ENCODE measurements at regions not wholly inside any gene's neighbourhood (a gene's known extent, or its start where the extent isn't known, plus 50 kb on each side); places are given as distances from the start of the nearest gene placed in this dataset.

DNA sequence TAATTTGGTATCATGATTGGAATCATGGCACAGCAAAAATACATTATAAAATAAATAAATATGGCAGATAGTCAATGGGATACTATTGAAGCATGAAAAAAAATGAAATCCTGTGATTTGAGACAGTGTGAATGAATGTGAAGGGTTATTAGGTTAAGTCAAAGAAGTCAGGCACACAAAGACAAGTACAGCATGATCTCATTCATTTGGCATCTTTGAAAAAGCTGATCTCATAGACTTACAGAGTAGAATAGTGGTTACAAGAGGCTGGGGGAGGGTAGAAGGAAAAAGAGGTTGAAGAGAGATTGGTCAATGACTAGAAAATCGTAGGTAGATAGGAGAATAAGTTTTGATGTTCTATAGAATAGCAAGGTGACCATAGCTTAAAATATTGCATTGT is 295.1 kb upstream of the SLITRK5 start:
- DNase-seq (ENCODE audit: low spot score): no peak
- H3K9me3 Mint-ChIP-seq: peaks cover 15% of the 10 kb centered on the region
- ChIA-PET CTCF (no interaction called here), POLR2A (no interaction called here)
- no peak overlapping the region for H3K27ac Mint-ChIP-seq
- no peaks in the 10 kb centered on the region for H3K4me1 Mint-ChIP-seq
- no peak for TF ChIP-seq SMAD4 (CRISPR knock-in tag; IDR thresholded peaks at IDR 0.05)
- no peak for TF ChIP-seq NFE2L1 (CRISPR knock-in tag; IDR thresholded peaks at IDR 0.05)
- TF ChIP-seq, protein P1, sequence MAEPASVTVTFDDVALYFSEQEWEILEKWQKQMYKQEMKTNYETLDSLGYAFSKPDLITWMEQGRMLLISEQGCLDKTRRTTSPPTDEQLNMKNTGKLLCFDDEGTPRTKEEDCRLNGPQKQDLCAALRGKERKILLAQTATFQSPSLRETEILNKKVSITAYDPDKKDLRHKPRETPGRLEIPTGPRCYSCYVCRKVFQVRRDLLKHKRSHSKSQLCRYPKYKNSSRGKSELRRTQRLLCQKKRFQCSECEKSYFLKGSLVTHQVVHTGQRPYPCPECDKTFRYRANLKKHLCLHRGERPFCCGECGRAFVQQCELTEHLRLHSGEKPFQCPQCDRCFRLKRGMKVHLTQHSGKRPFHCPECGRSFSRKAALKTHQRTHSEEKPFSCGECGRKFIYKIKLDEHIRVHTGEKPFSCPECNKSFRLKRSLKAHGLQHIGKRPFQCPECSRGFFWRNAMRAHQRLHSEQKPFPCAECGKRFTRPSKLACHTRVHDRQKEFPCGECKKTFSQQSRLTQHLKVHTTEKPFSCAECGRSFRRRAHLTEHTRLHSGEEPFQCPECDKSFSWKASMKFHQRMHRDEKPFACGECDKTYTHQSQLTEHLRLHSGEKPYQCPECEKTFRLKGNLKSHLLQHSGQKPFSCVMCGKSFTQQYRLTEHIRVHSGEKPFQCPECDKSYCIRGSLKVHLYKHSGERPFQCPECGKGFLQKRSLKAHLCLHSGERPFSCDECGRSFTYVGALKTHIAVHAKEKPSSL (CRISPR knock-in tag; conservative IDR thresholded peaks at IDR 0.05): no peak
- TF ChIP-seq EMX1 (CRISPR knock-in tag; IDR thresholded peaks at IDR 0.05): no peak
- no peak for TF ChIP-seq ZNF263 (CRISPR knock-in tag; IDR thresholded peaks at IDR 0.05; ENCODE audit: low read depth)
- TF ChIP-seq ZNF416 (CRISPR knock-in tag; IDR thresholded peaks at IDR 0.05): no peak
- TF ChIP-seq PRRX2 (CRISPR knock-in tag; IDR thresholded peaks at IDR 0.05): no peak
- TF ChIP-seq, protein P2, sequence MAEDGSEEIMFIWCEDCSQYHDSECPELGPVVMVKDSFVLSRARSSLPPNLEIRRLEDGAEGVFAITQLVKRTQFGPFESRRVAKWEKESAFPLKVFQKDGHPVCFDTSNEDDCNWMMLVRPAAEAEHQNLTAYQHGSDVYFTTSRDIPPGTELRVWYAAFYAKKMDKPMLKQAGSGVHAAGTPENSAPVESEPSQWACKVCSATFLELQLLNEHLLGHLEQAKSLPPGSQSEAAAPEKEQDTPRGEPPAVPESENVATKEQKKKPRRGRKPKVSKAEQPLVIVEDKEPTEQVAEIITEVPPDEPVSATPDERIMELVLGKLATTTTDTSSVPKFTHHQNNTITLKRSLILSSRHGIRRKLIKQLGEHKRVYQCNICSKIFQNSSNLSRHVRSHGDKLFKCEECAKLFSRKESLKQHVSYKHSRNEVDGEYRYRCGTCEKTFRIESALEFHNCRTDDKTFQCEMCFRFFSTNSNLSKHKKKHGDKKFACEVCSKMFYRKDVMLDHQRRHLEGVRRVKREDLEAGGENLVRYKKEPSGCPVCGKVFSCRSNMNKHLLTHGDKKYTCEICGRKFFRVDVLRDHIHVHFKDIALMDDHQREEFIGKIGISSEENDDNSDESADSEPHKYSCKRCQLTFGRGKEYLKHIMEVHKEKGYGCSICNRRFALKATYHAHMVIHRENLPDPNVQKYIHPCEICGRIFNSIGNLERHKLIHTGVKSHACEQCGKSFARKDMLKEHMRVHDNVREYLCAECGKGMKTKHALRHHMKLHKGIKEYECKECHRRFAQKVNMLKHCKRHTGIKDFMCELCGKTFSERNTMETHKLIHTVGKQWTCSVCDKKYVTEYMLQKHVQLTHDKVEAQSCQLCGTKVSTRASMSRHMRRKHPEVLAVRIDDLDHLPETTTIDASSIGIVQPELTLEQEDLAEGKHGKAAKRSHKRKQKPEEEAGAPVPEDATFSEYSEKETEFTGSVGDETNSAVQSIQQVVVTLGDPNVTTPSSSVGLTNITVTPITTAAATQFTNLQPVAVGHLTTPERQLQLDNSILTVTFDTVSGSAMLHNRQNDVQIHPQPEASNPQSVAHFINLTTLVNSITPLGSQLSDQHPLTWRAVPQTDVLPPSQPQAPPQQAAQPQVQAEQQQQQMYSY (CRISPR knock-in tag; IDR thresholded peaks at IDR 0.05): no peak
- TF ChIP-seq ZNF138 (CRISPR knock-in tag; conservative IDR thresholded peaks at IDR 0.05): no peak
- TF ChIP-seq TP53 (CRISPR knock-in tag; IDR thresholded peaks at IDR 0.05): no peak
- TF ChIP-seq, protein P3, sequence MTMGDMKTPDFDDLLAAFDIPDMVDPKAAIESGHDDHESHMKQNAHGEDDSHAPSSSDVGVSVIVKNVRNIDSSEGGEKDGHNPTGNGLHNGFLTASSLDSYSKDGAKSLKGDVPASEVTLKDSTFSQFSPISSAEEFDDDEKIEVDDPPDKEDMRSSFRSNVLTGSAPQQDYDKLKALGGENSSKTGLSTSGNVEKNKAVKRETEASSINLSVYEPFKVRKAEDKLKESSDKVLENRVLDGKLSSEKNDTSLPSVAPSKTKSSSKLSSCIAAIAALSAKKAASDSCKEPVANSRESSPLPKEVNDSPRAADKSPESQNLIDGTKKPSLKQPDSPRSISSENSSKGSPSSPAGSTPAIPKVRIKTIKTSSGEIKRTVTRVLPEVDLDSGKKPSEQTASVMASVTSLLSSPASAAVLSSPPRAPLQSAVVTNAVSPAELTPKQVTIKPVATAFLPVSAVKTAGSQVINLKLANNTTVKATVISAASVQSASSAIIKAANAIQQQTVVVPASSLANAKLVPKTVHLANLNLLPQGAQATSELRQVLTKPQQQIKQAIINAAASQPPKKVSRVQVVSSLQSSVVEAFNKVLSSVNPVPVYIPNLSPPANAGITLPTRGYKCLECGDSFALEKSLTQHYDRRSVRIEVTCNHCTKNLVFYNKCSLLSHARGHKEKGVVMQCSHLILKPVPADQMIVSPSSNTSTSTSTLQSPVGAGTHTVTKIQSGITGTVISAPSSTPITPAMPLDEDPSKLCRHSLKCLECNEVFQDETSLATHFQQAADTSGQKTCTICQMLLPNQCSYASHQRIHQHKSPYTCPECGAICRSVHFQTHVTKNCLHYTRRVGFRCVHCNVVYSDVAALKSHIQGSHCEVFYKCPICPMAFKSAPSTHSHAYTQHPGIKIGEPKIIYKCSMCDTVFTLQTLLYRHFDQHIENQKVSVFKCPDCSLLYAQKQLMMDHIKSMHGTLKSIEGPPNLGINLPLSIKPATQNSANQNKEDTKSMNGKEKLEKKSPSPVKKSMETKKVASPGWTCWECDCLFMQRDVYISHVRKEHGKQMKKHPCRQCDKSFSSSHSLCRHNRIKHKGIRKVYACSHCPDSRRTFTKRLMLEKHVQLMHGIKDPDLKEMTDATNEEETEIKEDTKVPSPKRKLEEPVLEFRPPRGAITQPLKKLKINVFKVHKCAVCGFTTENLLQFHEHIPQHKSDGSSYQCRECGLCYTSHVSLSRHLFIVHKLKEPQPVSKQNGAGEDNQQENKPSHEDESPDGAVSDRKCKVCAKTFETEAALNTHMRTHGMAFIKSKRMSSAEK (CRISPR knock-in tag; IDR thresholded peaks at IDR 0.05; ENCODE audit: borderline replicate concordance): no peak
- TF ChIP-seq SMAD3 (CRISPR knock-in tag; IDR thresholded peaks at IDR 0.05; ENCODE audit: borderline replicate concordance): no peak
- TF ChIP-seq NR3C1 (CRISPR knock-in tag; conservative IDR thresholded peaks at IDR 0.05; ENCODE audit: low read depth): no peak
- TF ChIP-seq, protein P4, sequence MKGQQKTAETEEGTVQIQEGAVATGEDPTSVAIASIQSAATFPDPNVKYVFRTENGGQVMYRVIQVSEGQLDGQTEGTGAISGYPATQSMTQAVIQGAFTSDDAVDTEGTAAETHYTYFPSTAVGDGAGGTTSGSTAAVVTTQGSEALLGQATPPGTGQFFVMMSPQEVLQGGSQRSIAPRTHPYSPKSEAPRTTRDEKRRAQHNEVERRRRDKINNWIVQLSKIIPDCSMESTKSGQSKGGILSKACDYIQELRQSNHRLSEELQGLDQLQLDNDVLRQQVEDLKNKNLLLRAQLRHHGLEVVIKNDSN (CRISPR knock-in tag; IDR thresholded peaks at IDR 0.05): no peak
- TF ChIP-seq, protein P5, sequence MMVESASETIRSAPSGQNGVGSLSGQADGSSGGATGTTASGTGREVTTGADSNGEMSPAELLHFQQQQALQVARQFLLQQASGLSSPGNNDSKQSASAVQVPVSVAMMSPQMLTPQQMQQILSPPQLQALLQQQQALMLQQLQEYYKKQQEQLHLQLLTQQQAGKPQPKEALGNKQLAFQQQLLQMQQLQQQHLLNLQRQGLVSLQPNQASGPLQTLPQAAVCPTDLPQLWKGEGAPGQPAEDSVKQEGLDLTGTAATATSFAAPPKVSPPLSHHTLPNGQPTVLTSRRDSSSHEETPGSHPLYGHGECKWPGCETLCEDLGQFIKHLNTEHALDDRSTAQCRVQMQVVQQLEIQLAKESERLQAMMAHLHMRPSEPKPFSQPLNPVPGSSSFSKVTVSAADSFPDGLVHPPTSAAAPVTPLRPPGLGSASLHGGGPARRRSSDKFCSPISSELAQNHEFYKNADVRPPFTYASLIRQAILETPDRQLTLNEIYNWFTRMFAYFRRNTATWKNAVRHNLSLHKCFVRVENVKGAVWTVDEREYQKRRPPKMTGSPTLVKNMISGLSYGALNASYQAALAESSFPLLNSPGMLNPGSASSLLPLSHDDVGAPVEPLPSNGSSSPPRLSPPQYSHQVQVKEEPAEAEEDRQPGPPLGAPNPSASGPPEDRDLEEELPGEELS (CRISPR knock-in tag; IDR thresholded peaks at IDR 0.05): no peak
- no peak for TF ChIP-seq ZNF219 (CRISPR knock-in tag; IDR thresholded peaks at IDR 0.05; ENCODE audit: borderline replicate concordance)
- TF ChIP-seq, protein P6, sequence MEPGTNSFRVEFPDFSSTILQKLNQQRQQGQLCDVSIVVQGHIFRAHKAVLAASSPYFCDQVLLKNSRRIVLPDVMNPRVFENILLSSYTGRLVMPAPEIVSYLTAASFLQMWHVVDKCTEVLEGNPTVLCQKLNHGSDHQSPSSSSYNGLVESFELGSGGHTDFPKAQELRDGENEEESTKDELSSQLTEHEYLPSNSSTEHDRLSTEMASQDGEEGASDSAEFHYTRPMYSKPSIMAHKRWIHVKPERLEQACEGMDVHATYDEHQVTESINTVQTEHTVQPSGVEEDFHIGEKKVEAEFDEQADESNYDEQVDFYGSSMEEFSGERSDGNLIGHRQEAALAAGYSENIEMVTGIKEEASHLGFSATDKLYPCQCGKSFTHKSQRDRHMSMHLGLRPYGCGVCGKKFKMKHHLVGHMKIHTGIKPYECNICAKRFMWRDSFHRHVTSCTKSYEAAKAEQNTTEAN (CRISPR knock-in tag; IDR thresholded peaks at IDR 0.05): no peak
- TF ChIP-seq ETV6 (CRISPR knock-in tag; IDR thresholded peaks at IDR 0.05): no peak
- H3K4me3 Mint-ChIP-seq: no peak overlapping the region
- H3K27me3 Mint-ChIP-seq (ENCODE audit: low read depth): no peaks in the 10 kb centered on the region
- no peak for ATAC-seq
- no peaks in the 10 kb centered on the region; the same call in 1 of the 2 replicates for H3K36me3 Mint-ChIP-seq

All from WTC11 (cell line).